NCI-H1436 treated with DMSO at 0.1 percent for 48 hours (cell line): ENCODE measurements at regions not wholly inside any gene's neighbourhood (a gene's known extent, or its start where the extent isn't known, plus 50 kb on each side); places are given as distances from the start of the nearest gene placed in this dataset.
"Not testable (repeated sequence)": the region's sequence is repeated elsewhere in the genome, so short reads cannot be mapped to it uniquely, and the experiment has no call there.

Experiments
- DNase-seq: peaks from one replicate; lab custom pipeline; 2025; lab: John Stamatoyannopoulos, UW

DNA sequence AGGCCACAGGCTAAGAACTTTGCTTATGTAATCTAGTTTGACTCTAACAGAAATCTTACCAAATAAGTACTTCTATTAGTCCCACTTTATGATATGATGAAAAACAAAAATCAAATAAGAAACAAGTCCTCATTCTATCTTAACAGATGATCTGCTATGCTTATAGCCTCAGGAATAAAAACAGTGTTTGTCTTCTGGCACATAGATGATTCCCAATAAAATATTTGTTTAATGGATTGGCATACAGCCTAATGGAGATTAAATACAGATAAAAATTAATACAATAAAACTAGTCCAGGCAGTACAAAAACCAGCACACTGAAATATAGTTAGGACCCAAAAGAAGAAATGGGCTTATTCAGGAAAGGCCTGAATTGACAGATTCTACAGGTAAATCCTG is 971.4 kb upstream of the WWC1 start:
- no peak for DNase-seq

DNA sequence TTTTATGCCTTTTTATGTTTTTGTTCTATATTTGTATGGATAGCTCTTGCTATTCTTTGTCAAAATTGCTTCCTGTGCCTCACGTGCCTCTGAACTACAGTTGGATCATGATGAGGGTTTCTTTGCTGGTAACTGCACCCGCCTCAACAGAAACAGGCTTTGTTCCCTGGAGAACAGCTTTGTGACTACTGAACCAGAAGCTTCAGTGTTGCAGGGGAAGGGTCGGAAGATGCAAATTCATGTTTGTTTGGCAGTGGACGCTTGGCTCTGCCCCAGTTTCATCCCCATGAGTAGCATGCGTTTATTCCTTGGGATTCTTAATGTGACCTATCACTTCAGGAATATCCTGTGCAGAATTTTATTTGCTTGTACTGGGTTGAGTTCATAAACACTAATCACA is 959.1 kb upstream of the WWC1 start:
- no peak for DNase-seq

DNA sequence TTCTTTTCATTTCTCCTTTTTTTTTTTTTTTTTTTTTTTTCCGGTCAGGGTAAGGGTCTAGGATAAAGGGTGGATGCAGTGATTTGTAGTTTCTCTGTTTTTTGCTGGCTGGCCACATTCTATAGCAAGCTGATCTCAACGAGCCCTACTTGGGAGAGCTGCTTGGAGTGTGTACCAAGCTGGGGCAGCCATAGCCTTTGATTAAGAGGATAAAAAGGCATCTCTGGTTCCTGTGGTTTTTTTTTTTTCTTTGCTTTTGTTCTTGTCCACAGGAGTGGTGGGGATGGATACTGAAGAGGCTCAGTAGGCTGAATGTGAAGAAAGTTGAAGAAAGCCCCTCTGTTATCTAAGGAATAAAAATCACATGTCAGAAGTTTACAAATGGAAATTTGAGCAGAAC is 955.3 kb upstream of the WWC1 start:
- no peak for DNase-seq

DNA sequence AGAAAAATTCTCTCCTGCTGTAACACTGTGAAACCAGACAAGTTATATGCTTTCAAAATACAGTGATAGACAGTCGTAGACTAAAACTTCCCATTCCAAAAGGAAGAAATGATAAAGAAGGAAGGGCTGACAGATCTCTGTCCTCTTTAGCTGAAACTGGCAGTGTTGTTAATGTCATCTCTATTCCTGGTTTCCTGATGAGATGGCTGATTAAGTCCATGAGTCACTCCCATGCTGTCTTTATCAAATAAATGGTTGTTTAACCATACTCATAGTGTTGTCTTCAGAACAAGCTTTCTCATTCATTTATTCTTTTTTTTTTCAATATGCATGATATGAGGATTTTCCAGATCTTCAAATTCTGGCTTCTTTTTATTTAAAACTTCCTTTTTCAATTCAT is 952.2 kb upstream of the WWC1 start:
- DNase-seq = no peak

DNA sequence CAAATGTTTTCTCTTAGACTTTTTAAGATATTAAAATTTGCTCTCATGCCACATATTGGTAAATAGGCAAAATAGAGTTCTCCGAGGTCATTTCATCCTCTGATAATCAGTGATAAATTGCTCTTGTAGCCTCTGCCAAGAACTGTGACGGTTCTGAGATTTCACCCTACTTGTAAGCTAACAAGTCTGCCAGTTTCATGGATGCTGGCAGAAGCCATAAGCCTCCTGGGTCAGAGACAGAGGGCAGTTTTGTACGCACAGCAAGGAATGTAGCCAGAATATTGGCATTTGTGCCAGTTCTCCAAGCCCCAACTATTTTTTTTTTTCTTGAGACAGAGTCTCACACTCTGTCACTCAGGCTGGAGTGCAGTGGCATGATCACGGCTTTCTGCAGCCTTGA is 945.0 kb upstream of the WWC1 start:
- no peak for DNase-seq

DNA sequence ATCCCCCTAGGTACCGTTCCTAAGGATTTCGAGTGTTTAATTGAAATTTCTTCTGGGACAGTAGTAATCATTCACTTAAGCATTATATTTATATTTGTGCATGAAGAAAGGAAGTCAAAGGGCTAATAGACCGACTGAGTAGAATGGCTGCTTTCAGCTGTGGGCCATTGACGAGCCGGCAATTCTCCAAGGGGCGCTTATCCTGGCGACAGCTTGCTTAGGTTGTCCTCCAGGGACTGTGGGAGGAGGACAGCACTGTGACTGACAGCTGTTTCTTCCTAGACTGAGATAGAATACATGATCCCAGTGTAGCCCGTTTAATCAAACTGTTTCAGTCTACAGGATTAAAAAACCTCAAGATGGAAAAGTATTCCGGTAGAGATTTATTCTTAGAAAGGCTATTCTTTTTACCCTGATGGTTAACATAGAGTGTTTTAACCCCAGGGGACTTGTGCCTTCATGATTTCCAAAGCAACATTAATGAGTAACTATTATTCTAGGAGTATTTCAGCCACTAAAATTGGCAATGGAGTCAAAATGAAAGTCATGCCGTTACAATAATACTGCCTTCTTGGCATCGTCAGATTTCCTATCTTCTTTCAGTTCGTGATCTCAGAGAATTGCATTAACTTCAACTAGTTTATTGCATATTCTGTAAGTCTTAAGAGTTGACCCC is 943.1 kb upstream of the WWC1 start:
- no peak for DNase-seq

DNA sequence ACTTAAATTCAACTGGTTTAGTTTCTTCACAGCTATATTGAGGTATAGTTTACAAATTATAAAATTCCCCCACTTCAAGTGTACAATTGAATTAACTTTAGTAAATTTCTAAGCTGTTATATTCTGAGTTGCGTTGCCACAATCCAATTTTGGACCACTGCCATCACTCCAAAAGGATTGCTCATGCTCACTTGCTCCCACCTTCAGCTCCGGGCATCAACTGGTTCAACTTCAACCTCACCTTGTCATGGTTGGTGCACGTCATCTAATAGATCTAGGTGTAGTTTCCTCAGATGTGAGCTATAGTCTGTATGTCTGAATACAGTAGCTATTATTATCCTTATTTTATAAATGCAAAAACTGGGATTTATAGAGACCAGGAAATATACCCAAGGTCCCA is 942.5 kb upstream of the WWC1 start:
- DNase-seq = no peak

DNA sequence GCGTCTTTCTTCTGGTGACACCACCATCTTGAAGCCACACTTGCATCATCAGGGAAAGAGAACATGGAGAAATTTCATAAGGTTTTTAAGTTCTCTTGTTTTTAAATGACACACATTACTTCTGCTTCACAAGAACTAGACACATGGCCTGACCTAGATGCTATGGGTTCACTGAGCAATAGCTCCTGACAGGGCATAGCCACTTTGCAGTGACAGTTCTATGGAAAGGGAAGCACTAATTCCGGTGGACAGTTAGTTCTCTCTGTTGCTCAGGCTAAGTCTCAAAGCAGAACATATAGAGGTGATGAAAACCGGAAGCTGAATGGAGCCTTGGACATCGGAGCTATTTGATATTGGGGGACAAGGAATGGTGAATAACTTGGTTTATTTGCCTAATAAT is 940.1 kb upstream of the WWC1 start:
- DNase-seq = no peak

DNA sequence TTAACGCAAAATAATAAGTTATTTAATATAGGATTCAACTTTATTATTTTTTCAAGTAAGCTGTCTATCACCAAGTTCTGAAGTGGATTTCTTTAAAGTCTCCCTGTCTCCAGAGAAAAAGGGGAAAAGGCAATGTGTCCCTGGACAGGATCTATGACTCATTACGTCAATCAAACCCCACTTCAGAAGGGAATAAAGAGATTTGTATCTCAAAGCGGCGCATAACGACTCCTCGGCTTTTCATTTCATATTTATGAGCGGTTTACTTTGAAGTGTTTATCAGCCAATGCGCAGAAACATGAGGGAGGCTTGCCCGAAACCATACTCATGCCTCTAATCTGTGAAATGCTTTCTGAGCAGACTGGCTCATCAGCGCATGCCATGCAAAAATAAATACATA is 938.6 kb upstream of the WWC1 start:
- DNase-seq = no peak

DNA sequence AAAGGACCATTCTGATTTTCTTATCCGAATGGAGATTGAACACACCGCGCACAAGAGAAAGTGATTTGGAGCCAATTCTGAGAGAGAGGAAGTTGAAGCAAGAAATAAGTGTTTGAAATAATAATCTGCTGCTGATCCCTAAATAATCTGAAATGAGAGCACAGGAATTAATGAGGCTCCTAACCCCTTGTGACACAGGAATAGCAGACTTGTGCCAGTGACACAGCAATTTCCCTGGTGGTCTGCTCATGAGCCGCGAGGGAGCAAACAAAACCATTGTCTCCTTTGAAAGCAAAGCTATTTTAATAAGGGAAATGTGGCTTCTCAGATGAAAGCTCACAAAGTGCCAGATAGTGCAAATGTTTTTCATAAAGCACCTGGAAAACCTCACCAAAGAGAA is 936.1 kb upstream of the WWC1 start:
- no peak for DNase-seq

DNA sequence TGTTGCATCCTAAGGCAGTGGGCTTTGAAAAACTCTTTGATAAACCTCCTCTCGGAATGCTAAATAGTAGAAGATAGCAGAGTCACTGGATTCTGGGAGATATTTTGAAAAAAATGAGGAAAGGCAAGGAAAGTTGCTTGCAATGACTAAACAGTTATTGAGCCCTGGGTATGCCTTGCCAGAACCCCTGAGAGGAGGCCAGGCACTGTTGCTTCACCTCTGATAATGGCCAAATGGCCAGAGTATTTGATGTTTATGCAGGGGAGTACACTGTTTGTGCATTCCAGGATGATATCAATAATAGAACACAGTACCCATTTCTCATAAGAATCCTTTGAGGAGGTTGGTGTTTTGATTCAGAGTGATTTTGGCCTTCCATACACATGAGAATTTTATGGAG is 935.1 kb upstream of the WWC1 start:
- no peak for DNase-seq

DNA sequence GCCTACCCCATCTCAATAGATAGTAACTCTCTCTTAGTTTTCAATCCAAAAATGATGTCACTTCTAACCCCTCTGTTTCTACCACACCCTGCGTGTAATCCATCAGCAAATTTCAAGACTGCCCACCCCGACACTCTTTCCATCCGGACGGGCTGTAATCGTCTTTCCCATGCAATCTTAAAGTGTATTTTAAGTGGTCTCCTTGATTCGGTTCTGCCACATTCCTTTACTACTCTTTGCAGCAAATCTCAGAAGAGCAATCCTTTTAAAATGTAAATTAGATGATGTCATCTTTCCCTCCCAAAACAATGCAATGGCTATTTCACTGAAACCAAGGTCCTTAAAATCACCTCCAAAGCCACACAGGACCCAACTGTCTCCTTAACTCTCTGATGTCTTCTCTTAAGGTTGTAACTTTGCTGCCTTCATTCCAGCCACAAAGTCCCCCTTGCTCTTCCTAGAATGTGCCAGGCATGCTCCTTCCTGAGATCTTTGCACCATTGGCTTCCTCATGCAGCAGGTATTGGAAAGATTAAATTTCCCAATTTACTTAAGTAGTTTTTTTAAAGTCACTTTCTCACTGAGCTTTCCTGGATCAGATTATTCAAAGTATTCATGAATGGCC is 932.5 kb upstream of the WWC1 start:
- no peak for DNase-seq

DNA sequence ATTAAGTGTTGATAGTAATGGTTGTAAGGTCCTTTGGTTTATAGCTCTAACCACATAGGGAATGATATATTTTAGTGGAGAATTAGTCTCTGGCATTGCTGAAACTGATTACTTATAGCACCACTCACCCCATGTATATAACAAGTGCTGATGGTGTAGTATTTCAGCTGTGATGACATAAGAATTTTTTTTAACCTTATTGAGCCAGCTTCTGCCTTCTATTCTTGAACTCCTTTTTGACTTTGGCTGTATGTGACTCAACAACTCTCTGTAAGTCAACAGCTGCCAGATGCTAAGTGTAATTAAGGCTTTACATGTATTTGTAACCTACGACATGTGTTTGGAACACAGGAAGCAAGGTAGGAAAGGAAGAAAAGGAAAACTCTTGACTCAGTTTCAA is 929.6 kb upstream of the WWC1 start:
- no peak for DNase-seq

DNA sequence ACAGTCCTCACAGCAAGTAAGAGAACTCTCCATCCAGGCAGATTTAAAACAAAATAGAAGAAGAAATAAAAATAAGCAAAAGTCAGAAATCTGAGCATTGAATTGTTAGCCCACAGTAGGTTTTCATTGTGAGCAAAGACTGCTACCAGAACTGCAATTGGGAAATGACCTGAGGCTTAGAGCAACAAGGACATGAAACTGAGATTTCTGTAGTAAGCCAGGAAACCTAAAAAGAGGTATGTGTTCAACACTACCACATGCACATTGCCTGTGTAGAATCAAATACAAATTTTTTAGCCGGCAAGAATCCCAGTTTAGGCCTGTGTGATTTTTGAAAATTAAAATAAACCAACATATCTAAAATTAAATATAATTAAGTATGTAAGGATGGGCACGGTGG is 928.4 kb upstream of the WWC1 start:
- no peak for DNase-seq

DNA sequence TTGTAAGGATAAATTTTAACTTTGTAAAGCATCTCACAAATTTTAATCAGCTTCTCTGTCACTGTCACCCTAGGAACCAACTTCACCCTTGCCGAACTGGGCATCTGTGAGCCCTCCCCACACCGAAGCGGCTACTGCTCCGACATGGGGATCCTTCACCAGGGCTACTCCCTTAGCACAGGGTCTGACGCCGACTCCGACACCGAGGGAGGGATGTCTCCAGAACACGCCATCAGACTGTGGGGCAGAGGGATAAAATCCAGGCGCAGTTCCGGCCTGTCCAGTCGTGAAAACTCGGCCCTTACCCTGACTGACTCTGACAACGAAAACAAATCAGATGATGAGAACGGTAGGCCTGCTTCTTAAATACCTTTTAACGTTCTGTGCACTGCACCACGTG is 916.3 kb upstream of the WWC1 start:
- DNase-seq = no peak

DNA sequence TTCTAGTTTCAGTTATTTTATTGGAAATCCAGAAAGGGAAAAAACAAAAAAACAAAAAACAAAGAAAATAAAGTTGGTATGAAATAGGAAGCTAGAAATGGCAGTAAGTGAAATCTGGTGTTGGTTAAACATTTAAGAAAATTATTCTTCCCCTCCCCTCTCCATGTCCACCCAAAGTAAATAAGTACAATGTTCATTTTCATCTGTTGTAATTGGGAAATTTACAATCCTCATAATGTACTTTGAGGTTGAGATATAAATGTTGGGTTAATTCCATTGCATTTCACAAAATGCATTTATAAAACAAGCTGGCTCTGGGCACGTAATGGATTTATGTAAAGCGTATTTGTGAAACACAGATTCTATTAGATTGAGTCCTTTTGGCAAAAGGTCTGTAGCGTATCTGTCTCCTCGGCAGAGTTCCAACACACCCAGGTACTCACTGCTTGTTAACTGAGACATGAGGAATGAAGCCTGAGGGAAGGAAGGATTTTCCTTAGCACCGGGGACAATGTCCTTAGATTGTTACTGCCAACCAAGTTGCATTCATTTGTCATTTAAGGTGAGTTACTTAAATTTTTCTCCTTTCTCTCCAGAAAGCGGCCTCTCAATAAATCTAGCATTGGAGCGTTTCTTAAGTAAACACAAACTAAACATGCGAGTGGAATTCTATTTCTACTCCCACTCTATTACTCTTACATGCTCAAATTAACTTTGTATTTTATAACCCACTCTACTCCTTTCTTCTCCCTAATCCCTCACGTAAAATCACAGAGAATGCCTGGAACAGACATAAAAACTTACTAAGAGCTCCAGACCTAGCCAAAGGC is 912.3 kb upstream of the WWC1 start:
- no peak for DNase-seq

DNA sequence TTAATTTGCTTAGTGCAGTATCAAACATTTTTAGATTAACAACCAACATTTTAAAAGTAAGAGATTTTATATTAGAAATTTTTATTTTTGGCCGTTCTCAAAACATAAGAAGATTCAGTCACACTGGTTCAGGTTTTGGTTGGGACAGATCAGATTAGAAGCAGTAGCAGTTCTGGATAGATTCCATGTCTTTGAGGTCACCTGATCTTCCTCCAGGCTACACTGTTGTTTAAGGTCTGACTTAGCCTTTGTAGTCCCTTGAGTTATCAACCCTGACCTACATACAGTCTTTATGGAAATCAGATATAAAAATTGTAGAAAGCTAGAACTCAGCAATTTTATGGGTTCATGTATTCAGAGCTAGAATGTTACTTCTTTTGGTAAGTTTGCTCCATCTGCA is 910.0 kb upstream of the WWC1 start:
- DNase-seq = no peak

DNA sequence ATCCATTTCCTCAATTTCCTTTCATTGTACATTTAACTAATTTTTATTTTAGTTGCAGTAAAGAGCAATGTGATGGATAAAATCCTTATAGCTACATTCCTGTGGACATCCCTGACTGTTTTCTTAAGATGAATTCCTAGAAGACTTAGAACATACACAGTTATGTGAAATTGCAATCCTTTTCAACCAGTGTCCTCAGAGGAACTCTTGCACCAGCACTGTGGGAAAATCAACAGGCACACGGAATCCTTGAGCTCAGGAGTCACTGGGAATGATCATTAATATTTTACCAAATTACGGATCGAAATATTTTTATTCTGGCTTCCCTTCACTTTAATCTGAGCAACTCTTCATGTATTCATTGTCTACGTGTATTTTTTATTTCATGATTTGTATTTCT is 901.9 kb upstream of the WWC1 start:
- no peak for DNase-seq

DNA sequence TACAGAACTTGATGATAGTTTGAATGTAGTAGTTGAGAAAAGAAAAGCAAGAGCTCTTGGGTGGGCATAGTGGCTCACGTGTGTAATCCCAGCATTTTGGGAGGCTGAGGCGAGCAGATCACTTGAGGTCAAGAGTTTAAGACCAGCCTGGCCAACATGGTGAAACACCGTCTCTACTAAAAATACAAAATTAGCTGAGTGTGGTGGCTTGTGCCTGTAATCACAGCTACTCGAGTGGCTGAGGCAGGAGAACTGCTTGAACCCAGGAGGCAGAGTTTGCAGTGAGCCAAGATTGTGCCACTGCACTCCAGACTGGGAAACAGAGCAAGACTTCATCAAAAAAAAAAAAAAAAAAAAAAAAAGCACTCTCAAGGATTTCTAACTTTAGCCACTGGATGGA is 900.2 kb upstream of the WWC1 start:
- not testable (repeated sequence) for DNase-seq

DNA sequence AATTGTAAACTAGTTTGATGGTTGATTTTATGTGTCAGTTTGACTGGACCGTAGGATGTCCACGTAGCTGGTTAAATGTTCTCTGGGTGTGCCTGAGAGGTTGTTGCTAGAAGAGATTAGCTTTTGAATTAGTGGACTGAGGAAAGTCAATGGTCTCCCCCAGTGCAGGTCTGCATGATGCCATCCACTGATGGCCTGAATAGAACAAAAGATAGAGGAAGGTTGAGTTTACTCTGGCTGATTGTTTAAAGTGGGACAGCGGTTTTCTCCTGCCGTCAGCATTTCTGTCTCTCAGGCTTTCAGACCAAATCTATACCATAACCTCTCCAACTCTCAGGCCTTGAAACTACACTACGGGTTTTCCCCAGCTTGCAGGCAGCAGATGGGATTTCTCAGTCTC is 899.2 kb upstream of the WWC1 start:
- DNase-seq = no peak

DNA sequence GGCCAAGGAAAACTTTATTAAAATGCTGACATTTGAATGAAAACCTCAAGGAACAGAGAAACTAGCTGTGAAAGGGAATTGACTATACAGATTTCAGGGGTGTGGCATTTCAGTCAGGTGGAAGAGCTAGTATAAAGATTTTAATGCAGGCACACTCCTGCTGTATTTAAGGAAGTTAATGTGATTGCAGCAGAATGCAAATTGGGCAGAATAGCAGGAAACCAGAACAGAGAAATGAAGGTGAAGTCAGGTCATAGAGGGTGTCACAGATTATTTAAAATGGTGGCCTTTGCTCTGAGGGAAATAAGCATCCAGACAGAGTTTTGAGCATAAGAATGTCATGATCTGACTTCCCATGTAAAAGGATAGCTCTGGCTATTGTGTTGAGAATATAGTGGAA is 898.1 kb upstream of the WWC1 start:
- no peak for DNase-seq

DNA sequence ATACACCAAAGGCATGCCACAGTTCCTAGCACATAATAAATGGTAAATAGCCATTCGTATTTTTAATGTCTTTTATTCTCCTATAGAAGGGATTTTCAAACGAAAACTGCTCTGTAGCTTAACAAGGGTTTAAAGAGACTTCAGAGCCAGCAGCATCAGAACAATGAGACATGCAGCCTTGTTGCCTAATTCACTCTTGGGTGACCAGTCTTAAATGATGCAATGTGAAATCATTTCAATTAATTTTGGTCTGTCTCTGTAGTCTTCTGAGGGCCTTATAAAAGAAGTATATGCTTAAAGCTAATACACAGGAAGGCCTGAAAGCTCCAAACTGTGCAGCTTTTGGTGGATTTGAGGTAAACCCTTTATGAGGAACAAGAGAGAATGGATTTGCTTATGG is 888.8 kb upstream of the WWC1 start:
- no peak for DNase-seq

DNA sequence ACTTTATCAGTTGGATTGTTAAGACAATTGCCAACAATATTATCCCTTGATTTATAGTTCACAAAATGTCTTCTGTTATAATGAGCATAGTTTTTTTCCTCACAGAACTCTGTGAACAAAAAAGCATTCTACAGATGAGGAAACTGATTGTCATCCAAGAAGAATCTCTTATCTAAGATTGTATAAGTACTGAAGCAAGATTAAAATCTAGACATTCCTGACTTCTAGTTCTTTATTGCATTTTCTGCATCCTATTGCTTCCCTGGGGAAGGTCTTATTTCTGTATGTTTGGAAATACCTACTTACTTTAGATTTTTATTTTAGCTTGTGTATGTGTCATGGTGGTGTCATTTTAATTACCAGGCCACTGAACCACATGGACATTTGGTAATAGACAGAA is 884.9 kb upstream of the WWC1 start:
- DNase-seq = no peak

DNA sequence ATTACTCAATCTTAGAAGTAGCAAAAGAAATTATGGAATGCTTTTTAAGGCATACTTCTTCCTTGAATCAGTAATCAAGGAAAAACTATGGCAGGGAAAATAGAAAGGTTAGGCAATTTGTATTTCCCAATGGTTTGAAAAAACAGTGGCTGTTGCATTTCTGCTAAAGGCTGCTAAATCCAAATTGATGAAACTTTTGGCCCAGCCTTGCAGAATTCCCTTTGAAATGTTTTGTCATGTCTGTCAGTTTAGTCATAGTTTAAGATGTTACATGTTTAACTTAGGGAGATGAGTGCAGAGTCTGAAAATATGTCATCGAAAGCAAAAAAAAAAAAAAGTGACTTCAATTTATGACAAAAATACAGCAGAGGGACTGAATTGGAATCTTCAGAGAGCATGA is 878.9 kb upstream of the WWC1 start:
- DNase-seq = no peak
